ENCODE measurements at regions not wholly inside any gene's neighbourhood (a gene's known extent, or its start where the extent isn't known, plus 50 kb on each side); places are given as distances from the start of the nearest gene placed in this dataset.

DNA sequence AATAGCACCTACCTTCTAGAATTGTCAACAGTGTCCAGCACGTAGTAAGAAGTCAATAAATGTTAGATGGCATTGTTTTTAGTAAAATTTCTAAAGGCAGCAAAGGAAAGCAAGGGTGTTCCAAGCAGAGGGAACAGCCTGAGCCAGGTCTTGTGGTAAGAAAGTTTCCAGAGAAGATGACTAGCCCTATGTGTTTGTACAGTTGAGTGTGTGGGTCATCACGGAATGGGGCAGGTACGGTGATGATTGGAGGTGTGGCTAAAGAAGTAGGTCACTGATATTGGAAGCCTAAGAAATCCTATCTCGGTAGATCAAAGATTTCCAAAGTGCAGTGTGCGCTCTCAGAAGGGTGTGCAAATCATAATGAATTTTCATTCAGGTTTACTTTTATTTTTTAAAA lies 94.2 kb upstream of the BCL6 start:
- no peak for DNase-seq
- no peaks in the 10 kb centered on the region for H3K79me2 ChIP-seq (ENCODE audit: insufficient read depth)
- no peaks in the 10 kb centered on the region for H3K9me3 ChIP-seq
- no peak overlapping the region for H3K4me2 ChIP-seq
- no peak overlapping the region for H2AFZ ChIP-seq (ENCODE audit: low read depth)
- no peaks in the 10 kb centered on the region for H3K4me1 ChIP-seq (ENCODE audit: control insufficient read depth in 1 of 2, insufficient read depth in 2 of 2, low read depth in 1 of 2, low read length in 1 of 2)
- WGBS (ENCODE audit: low lambda C conversion rate): 47% methylated on average over 5 of the region's 5 CpGs
- no peaks in the 10 kb centered on the region for H3K36me3 ChIP-seq (replicated peaks in 1 of 2; ENCODE audit: control insufficient read depth in 1 of 2, insufficient read depth in 2 of 2, low read length in 1 of 2)
- H3K27me3 ChIP-seq (ENCODE audit: insufficient read depth): no peaks in the 10 kb centered on the region
- ChIA-PET CTCF (no interaction called here), POLR2A (no interaction called here)
- H3F3A ChIP-seq (replicated peaks; ENCODE audit: insufficient read depth): no peaks in the 10 kb centered on the region
- TF ChIP-seq GABPA (IDR thresholded peaks at IDR 0.05; ENCODE audit: low read depth) (no peak), YY1 (IDR thresholded peaks at IDR 0.05; ENCODE audit: low read depth) (no peak), MEF2A (IDR thresholded peaks at IDR 0.05; ENCODE audit: borderline replicate concordance, low read depth) (no peak), EZH2phosphoT487 (IDR thresholded peaks at IDR 0.05; ENCODE audit: borderline replicate concordance, low read depth) (no peak), NRF1 (IDR thresholded peaks at IDR 0.05; ENCODE audit: low read depth, low read length) (no peak), FOXM1 (IDR thresholded peaks at IDR 0.05; ENCODE audit: low read depth) (no peak), CHD2 (IDR thresholded peaks at IDR 0.05; ENCODE audit: low read length, partially characterized antibody) (no peak), POLR2AphosphoS5 (IDR thresholded peaks at IDR 0.05; ENCODE audit: low read depth, low read length) (no peak), GATA2 (CRISPR knock-in tag; IDR thresholded peaks at IDR 0.05) (no peak), RFX5 (IDR thresholded peaks at IDR 0.05; ENCODE audit: low read length) (no peak), TEAD4 (IDR thresholded peaks at IDR 0.05; ENCODE audit: borderline replicate concordance, insufficient read depth) (no peak), RCOR1 (IDR thresholded peaks at IDR 0.05; ENCODE audit: low read length) (no peak), MXI1 (IDR thresholded peaks at IDR 0.05; ENCODE audit: low read depth, low read length) (no peak), SMC3 (IDR thresholded peaks at IDR 0.05; ENCODE audit: low read depth, low read length) (no peak)
- TF ChIP-seq, protein P1, sequence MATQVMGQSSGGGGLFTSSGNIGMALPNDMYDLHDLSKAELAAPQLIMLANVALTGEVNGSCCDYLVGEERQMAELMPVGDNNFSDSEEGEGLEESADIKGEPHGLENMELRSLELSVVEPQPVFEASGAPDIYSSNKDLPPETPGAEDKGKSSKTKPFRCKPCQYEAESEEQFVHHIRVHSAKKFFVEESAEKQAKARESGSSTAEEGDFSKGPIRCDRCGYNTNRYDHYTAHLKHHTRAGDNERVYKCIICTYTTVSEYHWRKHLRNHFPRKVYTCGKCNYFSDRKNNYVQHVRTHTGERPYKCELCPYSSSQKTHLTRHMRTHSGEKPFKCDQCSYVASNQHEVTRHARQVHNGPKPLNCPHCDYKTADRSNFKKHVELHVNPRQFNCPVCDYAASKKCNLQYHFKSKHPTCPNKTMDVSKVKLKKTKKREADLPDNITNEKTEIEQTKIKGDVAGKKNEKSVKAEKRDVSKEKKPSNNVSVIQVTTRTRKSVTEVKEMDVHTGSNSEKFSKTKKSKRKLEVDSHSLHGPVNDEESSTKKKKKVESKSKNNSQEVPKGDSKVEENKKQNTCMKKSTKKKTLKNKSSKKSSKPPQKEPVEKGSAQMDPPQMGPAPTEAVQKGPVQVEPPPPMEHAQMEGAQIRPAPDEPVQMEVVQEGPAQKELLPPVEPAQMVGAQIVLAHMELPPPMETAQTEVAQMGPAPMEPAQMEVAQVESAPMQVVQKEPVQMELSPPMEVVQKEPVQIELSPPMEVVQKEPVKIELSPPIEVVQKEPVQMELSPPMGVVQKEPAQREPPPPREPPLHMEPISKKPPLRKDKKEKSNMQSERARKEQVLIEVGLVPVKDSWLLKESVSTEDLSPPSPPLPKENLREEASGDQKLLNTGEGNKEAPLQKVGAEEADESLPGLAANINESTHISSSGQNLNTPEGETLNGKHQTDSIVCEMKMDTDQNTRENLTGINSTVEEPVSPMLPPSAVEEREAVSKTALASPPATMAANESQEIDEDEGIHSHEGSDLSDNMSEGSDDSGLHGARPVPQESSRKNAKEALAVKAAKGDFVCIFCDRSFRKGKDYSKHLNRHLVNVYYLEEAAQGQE (IDR thresholded peaks at IDR 0.05; ENCODE audit: low read depth, low read length): no peak
- TF ChIP-seq, protein P2, sequence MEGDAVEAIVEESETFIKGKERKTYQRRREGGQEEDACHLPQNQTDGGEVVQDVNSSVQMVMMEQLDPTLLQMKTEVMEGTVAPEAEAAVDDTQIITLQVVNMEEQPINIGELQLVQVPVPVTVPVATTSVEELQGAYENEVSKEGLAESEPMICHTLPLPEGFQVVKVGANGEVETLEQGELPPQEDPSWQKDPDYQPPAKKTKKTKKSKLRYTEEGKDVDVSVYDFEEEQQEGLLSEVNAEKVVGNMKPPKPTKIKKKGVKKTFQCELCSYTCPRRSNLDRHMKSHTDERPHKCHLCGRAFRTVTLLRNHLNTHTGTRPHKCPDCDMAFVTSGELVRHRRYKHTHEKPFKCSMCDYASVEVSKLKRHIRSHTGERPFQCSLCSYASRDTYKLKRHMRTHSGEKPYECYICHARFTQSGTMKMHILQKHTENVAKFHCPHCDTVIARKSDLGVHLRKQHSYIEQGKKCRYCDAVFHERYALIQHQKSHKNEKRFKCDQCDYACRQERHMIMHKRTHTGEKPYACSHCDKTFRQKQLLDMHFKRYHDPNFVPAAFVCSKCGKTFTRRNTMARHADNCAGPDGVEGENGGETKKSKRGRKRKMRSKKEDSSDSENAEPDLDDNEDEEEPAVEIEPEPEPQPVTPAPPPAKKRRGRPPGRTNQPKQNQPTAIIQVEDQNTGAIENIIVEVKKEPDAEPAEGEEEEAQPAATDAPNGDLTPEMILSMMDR (IDR thresholded peaks at IDR 0.05): no peak
- TF ChIP-seq, protein P3, sequence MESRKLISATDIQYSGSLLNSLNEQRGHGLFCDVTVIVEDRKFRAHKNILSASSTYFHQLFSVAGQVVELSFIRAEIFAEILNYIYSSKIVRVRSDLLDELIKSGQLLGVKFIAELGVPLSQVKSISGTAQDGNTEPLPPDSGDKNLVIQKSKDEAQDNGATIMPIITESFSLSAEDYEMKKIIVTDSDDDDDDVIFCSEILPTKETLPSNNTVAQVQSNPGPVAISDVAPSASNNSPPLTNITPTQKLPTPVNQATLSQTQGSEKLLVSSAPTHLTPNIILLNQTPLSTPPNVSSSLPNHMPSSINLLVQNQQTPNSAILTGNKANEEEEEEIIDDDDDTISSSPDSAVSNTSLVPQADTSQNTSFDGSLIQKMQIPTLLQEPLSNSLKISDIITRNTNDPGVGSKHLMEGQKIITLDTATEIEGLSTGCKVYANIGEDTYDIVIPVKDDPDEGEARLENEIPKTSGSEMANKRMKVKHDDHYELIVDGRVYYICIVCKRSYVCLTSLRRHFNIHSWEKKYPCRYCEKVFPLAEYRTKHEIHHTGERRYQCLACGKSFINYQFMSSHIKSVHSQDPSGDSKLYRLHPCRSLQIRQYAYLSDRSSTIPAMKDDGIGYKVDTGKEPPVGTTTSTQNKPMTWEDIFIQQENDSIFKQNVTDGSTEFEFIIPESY (IDR thresholded peaks at IDR 0.05; ENCODE audit: borderline replicate concordance, low read depth): no peak
- H3K9ac ChIP-seq: no peak overlapping the region
- no peak overlapping the region for H3K27ac ChIP-seq (ENCODE audit: low read depth in 2 of 2, low read length in 1 of 2)
- no peaks in the 10 kb centered on the region for H4K20me1 ChIP-seq (ENCODE audit: insufficient read depth)
- no peak overlapping the region for H3K4me3 ChIP-seq (ENCODE audit: low read depth in 2 of 2, low read length in 1 of 2)
- H3K9me2 ChIP-seq: no peaks in the 10 kb centered on the region

Measured in SK-N-SH (cell line).